ENCODE measurements at regions not wholly inside any gene's neighbourhood (a gene's known extent, or its start where the extent isn't known, plus 50 kb on each side); places are given as distances from the start of the nearest gene placed in this dataset.

GRCh38 chr14:26124896-26125438, 472.9 kb downstream of the NOVA1 start:
- no peaks in the 10 kb centered on the region for H3K27me3 Mint-ChIP-seq
- H3K4me3 Mint-ChIP-seq (ENCODE audit: low read depth): no peak overlapping the region
- H3K4me1 Mint-ChIP-seq (ENCODE audit: low read depth): peaks cover 4% of the 10 kb centered on the region
- TF ChIP-seq CTCF (IDR thresholded peaks at IDR 0.05; ENCODE audit: unreplicated experiment): no peak
- DNase-seq (ENCODE audit: low spot score, unreplicated experiment): no peak
- H3K9me3 Mint-ChIP-seq (ENCODE audit: low read depth): no peaks in the 10 kb centered on the region
- no peak overlapping the region for H3K27ac Mint-ChIP-seq
- no peaks in the 10 kb centered on the region for H3K36me3 Mint-ChIP-seq (ENCODE audit: insufficient read depth)

DNA sequence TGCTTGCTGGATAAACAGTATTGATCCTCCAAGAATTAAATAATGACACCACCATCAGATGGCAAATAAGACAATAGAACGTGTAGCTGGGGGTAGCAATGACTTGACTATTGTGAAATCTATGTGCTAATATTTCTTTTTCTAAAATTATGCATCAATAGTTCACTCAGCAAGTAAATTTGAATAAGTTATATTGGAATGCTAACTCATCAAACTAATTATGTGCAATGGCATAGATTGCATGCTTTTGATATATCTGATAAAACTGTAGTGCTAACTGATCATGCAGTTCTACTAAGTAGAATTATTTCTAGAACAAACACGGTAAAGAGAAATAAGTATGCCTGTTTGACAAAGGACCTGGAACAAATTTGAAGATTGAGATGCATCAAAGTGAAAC, 474.4 kb downstream of the NOVA1 start:
- Mint-ChIP-seq H3K27me3 (no peaks in the 10 kb centered on the region), H3K4me3 (ENCODE audit: low read depth) (no peak overlapping the region), H3K36me3 (ENCODE audit: insufficient read depth) (no peaks in the 10 kb centered on the region), H3K4me1 (ENCODE audit: low read depth) (peaks cover 4% of the 10 kb centered on the region), H3K27ac (no peak overlapping the region), H3K9me3 (ENCODE audit: low read depth) (no peaks in the 10 kb centered on the region)
- DNase-seq (ENCODE audit: low spot score, unreplicated experiment): no peak
- TF ChIP-seq CTCF (IDR thresholded peaks at IDR 0.05; ENCODE audit: unreplicated experiment): no peak

GRCh38 chr14:26121181-26121580, 476.7 kb downstream of the NOVA1 start:
- Mint-ChIP-seq H3K4me3 (ENCODE audit: low read depth) (no peak overlapping the region), H3K27me3 (no peaks in the 10 kb centered on the region), H3K4me1 (ENCODE audit: low read depth) (peaks cover 4% of the 10 kb centered on the region), H3K9me3 (ENCODE audit: low read depth) (no peaks in the 10 kb centered on the region), H3K36me3 (ENCODE audit: insufficient read depth) (no peaks in the 10 kb centered on the region), H3K27ac (no peak overlapping the region)
- no peak for TF ChIP-seq CTCF (IDR thresholded peaks at IDR 0.05; ENCODE audit: unreplicated experiment)
- DNase-seq (ENCODE audit: low spot score, unreplicated experiment): no peak

GRCh38 chr14:26113911-26114640, 483.8 kb downstream of the NOVA1 start:
- H3K36me3 Mint-ChIP-seq (ENCODE audit: insufficient read depth): no peaks in the 10 kb centered on the region
- no peak overlapping the region for H3K27ac Mint-ChIP-seq
- H3K27me3 Mint-ChIP-seq: no peaks in the 10 kb centered on the region
- H3K9me3 Mint-ChIP-seq (ENCODE audit: low read depth): no peaks in the 10 kb centered on the region
- H3K4me3 Mint-ChIP-seq (ENCODE audit: low read depth): no peak overlapping the region
- TF ChIP-seq CTCF (IDR thresholded peaks at IDR 0.05; ENCODE audit: unreplicated experiment): no peak
- no peaks in the 10 kb centered on the region for H3K4me1 Mint-ChIP-seq (ENCODE audit: low read depth)
- no peak for DNase-seq (ENCODE audit: low spot score, unreplicated experiment)

DNA sequence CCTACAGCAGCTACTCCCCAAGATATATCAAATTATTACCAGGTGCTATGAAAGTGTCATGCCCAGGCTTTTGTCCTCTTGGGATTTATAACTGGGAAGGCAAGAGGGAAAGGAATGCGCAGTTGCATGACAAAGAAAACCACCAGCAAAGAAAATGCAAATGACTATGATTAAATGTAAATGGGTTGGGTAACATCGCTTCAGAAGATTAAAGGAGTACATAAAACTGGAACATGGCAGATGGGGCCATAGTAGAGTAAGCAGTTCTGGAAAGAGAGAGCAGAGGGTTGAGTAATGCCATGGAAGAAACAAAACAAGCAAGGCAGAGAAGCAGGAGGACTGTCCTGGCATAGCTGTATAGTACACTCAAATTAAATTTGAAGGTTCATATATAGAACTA, 493.1 kb downstream of the NOVA1 start:
- no peak for DNase-seq (ENCODE audit: low spot score, unreplicated experiment)
- Mint-ChIP-seq H3K36me3 (ENCODE audit: insufficient read depth) (no peaks in the 10 kb centered on the region), H3K27me3 (no peaks in the 10 kb centered on the region), H3K4me3 (ENCODE audit: low read depth) (no peak overlapping the region), H3K4me1 (ENCODE audit: low read depth) (peaks cover 3% of the 10 kb centered on the region), H3K27ac (no peak overlapping the region), H3K9me3 (ENCODE audit: low read depth) (peaks cover 9% of the 10 kb centered on the region)
- no peak for TF ChIP-seq CTCF (IDR thresholded peaks at IDR 0.05; ENCODE audit: unreplicated experiment)

Measured in progenitor cell of endocrine pancreas (in vitro differentiated cells).